SK-N-SH treated with all-trans-retinoic acid at 6 μM for 48 hours (cell line): ENCODE measurements at regions not wholly inside any gene's neighbourhood (a gene's known extent, or its start where the extent isn't known, plus 50 kb on each side); places are given as distances from the start of the nearest gene placed in this dataset.

Experiments
- BACH2 ChIP-seq: fragments of 250-450 bp; sonication (Bioruptor Pico); IDR thresholded peaks from 2 replicates; pipeline ENCODE4 v1.9.0; 2021; ENCODE audit warnings: mild to moderate bottlenecking, borderline replicate concordance
- GLIS3 ChIP-seq: fragments of 250-450 bp; sonication (Bioruptor Pico); IDR thresholded peaks from 2 replicates; pipeline ENCODE4 v1.5.0; 2020; ENCODE audit warnings: mild to moderate bottlenecking, moderate library complexity
- RARB ChIP-seq: fragments of 250-450 bp; sonication (Bioruptor Pico); IDR thresholded peaks from 2 replicates; pipeline ENCODE4 v1.8.0; 2021; ENCODE audit warnings: mild to moderate bottlenecking, moderate library complexity
- TCF4 ChIP-seq: fragments of 250-450 bp; sonication (Bioruptor Pico); IDR thresholded peaks from 2 replicates; pipeline ENCODE4 v1.8.0; 2021; ENCODE audit warnings: mild to moderate bottlenecking, moderate library complexity, borderline replicate concordance
- TOX ChIP-seq: fragments of 250-450 bp; sonication (Bioruptor Pico); IDR thresholded peaks from 2 replicates; pipeline ENCODE4 v1.8.0; 2021; ENCODE audit warnings: mild to moderate bottlenecking, moderate library complexity, borderline replicate concordance

DNA sequence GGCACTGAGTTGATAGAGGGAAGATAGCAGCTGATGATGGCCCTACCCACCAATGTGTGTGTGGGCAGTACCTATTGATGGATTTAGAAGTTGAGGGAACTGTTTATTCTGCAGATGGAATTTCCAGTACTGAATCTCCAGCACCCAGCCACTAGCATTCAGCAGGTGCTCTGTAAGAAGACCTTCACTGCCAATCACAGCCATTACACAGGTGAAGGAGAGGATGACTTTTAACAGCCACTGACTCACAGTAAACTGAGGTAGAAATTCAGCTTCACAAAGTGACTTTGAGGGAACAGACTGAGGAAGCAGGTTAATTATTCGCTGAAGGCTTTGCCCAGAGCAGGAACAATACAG lies 107.8 kb downstream of the GGTLC2 start:
- no peak for TF ChIP-seq TOX (CRISPR knock-in tag)
- TF ChIP-seq GLIS3 (CRISPR knock-in tag) = no peak
- no peak for TF ChIP-seq TCF4
- TF ChIP-seq BACH2 (CRISPR knock-in tag) = no peak
- TF ChIP-seq RARB (CRISPR knock-in tag) = no peak
